PC-9 (cell line): ENCODE measurements at regions not wholly inside any gene's neighbourhood (a gene's known extent, or its start where the extent isn't known, plus 50 kb on each side); places are given as distances from the start of the nearest gene placed in this dataset.

Experiments
- EZH2 ChIP-seq: fragments of 200-600 bp; sonication (generic); IDR thresholded peaks from 2 replicates; pipeline ENCODE4 v1.8.0; 2017; ENCODE audit warnings: antibody characterized with exemption, low read depth
- TF ChIP-seq, protein P1 (sequence below): fragments of 200-600 bp; sonication (generic); conservative IDR thresholded peaks from 2 replicates; pipeline ENCODE4 v1.6.1; 2017; ENCODE audit warnings: mixed run types, antibody characterized with exemption, mild to moderate bottlenecking, moderate library complexity

- TF ChIP-seq, protein P1, sequence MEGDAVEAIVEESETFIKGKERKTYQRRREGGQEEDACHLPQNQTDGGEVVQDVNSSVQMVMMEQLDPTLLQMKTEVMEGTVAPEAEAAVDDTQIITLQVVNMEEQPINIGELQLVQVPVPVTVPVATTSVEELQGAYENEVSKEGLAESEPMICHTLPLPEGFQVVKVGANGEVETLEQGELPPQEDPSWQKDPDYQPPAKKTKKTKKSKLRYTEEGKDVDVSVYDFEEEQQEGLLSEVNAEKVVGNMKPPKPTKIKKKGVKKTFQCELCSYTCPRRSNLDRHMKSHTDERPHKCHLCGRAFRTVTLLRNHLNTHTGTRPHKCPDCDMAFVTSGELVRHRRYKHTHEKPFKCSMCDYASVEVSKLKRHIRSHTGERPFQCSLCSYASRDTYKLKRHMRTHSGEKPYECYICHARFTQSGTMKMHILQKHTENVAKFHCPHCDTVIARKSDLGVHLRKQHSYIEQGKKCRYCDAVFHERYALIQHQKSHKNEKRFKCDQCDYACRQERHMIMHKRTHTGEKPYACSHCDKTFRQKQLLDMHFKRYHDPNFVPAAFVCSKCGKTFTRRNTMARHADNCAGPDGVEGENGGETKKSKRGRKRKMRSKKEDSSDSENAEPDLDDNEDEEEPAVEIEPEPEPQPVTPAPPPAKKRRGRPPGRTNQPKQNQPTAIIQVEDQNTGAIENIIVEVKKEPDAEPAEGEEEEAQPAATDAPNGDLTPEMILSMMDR: no peak
- TF ChIP-seq EZH2: no peak
Observed at GRCh38 chr7:85262891-85263290, 76.0 kb upstream of the SEMA3D start.
